OCI-LY3 (cell line): ENCODE measurements at regions not wholly inside any gene's neighbourhood (a gene's known extent, or its start where the extent isn't known, plus 50 kb on each side); places are given as distances from the start of the nearest gene placed in this dataset.
A peak's percentile ranks its signal among the peaks of the same experiment; 100 is the strongest.

Experiments
- H2AFZ ChIP-seq: fragments of 200-600, 300-600 bp; shearing (Covaris generic); 2 replicates; pipeline ENCODE4 v1.6.0; 2014; ENCODE audit warnings: antibody characterized with exemption, low read depth, low read length
- H3K27ac ChIP-seq: fragments of 200-600, 300-600 bp; sonication (generic); 2 replicates; pipeline ENCODE4 v1.5.1; 2014; ENCODE audit warnings: mild to moderate bottlenecking, low read length, moderate library complexity, mixed read lengths
- H3K27me3 ChIP-seq: fragments of 200-600, 300-600 bp; sonication (generic); 2 replicates; pipeline ENCODE4 v1.6.1; 2014; ENCODE audit warnings: low read depth, low read length, mixed read lengths
- H3K36me3 ChIP-seq: fragments of 200-600, 300-600 bp; sonication (generic); replicated peaks from 2 replicates; pipeline ENCODE3; 2014; ENCODE audit warnings: low read depth, low read length, mixed read lengths
- H3K4me1 ChIP-seq: fragments of 300-600, 200-600 bp; sonication (generic); 2 replicates; pipeline ENCODE4 v1.6.1; 2014; ENCODE audit warnings: low read length, mixed read lengths
- H3K4me2 ChIP-seq: fragments of 200-600, 300-600 bp; sonication (generic); 2 replicates; pipeline ENCODE4 v1.6.1; 2014; ENCODE audit warnings: low read length, mixed read lengths
- H3K4me3 ChIP-seq: fragments of 300-600, 200-600 bp; sonication (generic); 2 replicates; pipeline ENCODE4 v1.5.1; 2014; ENCODE audit warnings: antibody characterized with exemption, mild to moderate bottlenecking, low read length, moderate library complexity
- H3K79me2 ChIP-seq: fragments of 300-600, 200-600 bp; shearing (Covaris generic); 2 replicates; pipeline ENCODE4 v1.6.1; 2014; ENCODE audit warnings: mild to moderate bottlenecking, low read length, mixed read lengths
- H3K9ac ChIP-seq: fragments of 300-600, 200-600 bp; shearing (Covaris generic); 2 replicates; pipeline ENCODE4 v1.6.0; 2014; ENCODE audit warnings: mild to moderate bottlenecking, low read length, moderate library complexity
- H3K9me3 ChIP-seq: fragments of 200-600, 300-600 bp; shearing (Covaris generic); 2 replicates; pipeline ENCODE4 v1.6.1; 2014; ENCODE audit warnings: low read length, mixed read lengths; ENCODE audit not compliant: insufficient read depth
- H4K20me1 ChIP-seq: fragments of 200-600, 300-600 bp; sonication (generic); 2 replicates; pipeline ENCODE4 v1.6.1; 2016; ENCODE audit warnings: low read length, mixed read lengths; ENCODE audit not compliant: insufficient read depth
- EZH2phosphoT487 ChIP-seq: fragments of 200-600 bp; shearing (Covaris generic); IDR thresholded peaks from 2 replicates; pipeline ENCODE4 v1.6.1; 2018; ENCODE audit warnings: antibody characterized with exemption, mixed run types, low read depth
- TF ChIP-seq, protein P1 (sequence below): fragments of 200-600, 300-600 bp; sonication (generic); IDR thresholded peaks from 2 replicates; pipeline ENCODE4 v1.5.1; 2014; ENCODE audit warnings: antibody characterized with exemption, low read length, low read depth

DNA sequence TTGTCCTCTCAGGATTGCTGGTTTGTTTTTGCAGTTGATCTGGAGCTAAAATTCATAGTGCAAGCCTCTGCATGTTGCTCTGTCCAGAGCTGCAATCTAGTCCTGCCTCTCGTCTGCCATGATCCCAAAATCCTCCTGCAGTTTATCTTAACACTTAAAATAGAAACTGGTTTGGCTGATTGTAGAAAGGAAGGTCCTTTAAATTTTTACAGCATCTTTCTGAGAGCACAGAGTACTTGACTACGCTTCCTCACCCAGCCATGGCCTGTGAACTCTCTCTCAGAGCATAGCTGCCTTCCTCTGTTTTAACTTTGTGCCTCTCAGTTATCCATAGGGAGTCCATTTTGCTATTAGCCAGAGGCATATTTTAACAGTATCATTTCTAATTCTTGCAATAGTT is 877.1 kb downstream of the C12orf50 start:
- 0 out of 2 replicates have a peak overlapping the region, but pooled peaks have one; percentile 20 for H2AFZ ChIP-seq
- no peaks in the 10 kb centered on the region for H3K36me3 ChIP-seq
- no peaks in the 10 kb centered on the region for H3K27me3 ChIP-seq
- H3K9me3 ChIP-seq: no peaks in the 10 kb centered on the region
- TF ChIP-seq, protein P1, sequence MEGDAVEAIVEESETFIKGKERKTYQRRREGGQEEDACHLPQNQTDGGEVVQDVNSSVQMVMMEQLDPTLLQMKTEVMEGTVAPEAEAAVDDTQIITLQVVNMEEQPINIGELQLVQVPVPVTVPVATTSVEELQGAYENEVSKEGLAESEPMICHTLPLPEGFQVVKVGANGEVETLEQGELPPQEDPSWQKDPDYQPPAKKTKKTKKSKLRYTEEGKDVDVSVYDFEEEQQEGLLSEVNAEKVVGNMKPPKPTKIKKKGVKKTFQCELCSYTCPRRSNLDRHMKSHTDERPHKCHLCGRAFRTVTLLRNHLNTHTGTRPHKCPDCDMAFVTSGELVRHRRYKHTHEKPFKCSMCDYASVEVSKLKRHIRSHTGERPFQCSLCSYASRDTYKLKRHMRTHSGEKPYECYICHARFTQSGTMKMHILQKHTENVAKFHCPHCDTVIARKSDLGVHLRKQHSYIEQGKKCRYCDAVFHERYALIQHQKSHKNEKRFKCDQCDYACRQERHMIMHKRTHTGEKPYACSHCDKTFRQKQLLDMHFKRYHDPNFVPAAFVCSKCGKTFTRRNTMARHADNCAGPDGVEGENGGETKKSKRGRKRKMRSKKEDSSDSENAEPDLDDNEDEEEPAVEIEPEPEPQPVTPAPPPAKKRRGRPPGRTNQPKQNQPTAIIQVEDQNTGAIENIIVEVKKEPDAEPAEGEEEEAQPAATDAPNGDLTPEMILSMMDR: no peak
- no peak for TF ChIP-seq EZH2phosphoT487
- H3K4me3 ChIP-seq: no peak overlapping the region
- no peak overlapping the region for H3K4me2 ChIP-seq
- peaks cover 8% of the 10 kb centered on the region; the same call in 1 of the 2 replicates for H3K4me1 ChIP-seq
- no peaks in the 10 kb centered on the region for H4K20me1 ChIP-seq
- H3K9ac ChIP-seq: no peak overlapping the region
- H3K79me2 ChIP-seq: no peaks in the 10 kb centered on the region
- H3K27ac ChIP-seq: no peak overlapping the region

- H2AFZ ChIP-seq: peak overlapping the region; percentile 20; the same call in 1 of the 2 replicates
- peaks cover 8% of the 10 kb centered on the region; the same call in 1 of the 2 replicates for H3K4me1 ChIP-seq
- H4K20me1 ChIP-seq: no peaks in the 10 kb centered on the region
- H3K9ac ChIP-seq: no peak overlapping the region
- H3K4me3 ChIP-seq: no peak overlapping the region
- no peaks in the 10 kb centered on the region for H3K79me2 ChIP-seq
- TF ChIP-seq, protein P1: no peak
- TF ChIP-seq EZH2phosphoT487: no peak
- H3K9me3 ChIP-seq: no peaks in the 10 kb centered on the region
- H3K27me3 ChIP-seq: no peaks in the 10 kb centered on the region
- H3K36me3 ChIP-seq: no peaks in the 10 kb centered on the region
- no peak overlapping the region for H3K4me2 ChIP-seq
- no peak overlapping the region for H3K27ac ChIP-seq
These were observed 878.1 kb downstream of the C12orf50 start for GRCh38 chr12:87150969-87151662.

GRCh38 chr12:87142342-87142741 is 886.2 kb upstream of the MGAT4C start:
- Histone ChIP-seq H2AFZ (no peak overlapping the region), H3K4me1 (peaks cover 12% of the 10 kb centered on the region), H3K27ac (no peak overlapping the region), H3K4me3 (no peak overlapping the region), H3K9me3 (no peaks in the 10 kb centered on the region), H3K27me3 (no peaks in the 10 kb centered on the region), H3K4me2 (no peak overlapping the region), H3K79me2 (no peaks in the 10 kb centered on the region), H3K9ac (no peak overlapping the region), H4K20me1 (no peaks in the 10 kb centered on the region), H3K36me3 (no peaks in the 10 kb centered on the region)
- no peak for TF ChIP-seq EZH2phosphoT487
- TF ChIP-seq, protein P1: no peak

- Histone ChIP-seq H3K4me1 (peaks cover 23% of the 10 kb centered on the region), H3K4me2 (no peak overlapping the region), H4K20me1 (no peaks in the 10 kb centered on the region), H3K27me3 (no peaks in the 10 kb centered on the region), H3K4me3 (no peak overlapping the region), H3K27ac (no peak overlapping the region), H3K79me2 (no peaks in the 10 kb centered on the region), H3K9ac (no peak overlapping the region), H3K36me3 (no peaks in the 10 kb centered on the region), H3K9me3 (no peaks in the 10 kb centered on the region), H2AFZ (no peak overlapping the region)
- TF ChIP-seq EZH2phosphoT487: no peak
- TF ChIP-seq, protein P1: no peak
These were observed 884.9 kb upstream of the MGAT4C start for GRCh38 chr12:87141091-87141490.
